NCI-H2196 treated with DMSO at 0.1 percent for 48 hours (cell line): ENCODE measurements at regions not wholly inside any gene's neighbourhood (a gene's known extent, or its start where the extent isn't known, plus 50 kb on each side); places are given as distances from the start of the nearest gene placed in this dataset.
"Not testable (repeated sequence)": the region's sequence is repeated elsewhere in the genome, so short reads cannot be mapped to it uniquely, and the experiment has no call there.

ENCODE experiments used
- DNase-seq: peaks from one replicate; lab custom pipeline; 2025; ENCODE audit not compliant: unreplicated experiment; lab: John Stamatoyannopoulos, UW

DNA sequence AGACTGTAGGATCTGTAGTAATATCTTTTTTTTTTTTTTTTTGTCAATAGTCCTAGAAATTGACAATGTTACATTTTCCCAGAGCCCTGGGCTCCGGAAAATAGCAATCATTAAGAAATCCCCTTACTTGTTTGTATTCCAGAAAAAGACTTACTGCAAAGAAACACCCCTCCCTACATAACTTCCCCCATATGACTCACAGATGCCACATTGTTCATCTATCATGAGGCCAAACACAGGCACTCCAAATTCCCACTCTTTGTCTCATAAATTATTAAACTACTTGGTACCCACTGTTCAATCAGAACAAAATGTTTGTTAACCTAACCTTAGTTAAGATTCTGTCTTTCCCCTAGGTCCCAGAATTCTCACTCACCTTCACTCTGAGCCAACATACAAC, 53.5 kb downstream of the TEX51 start:
- no peak for DNase-seq

GRCh38 chr2:126953483-126953882, 54.8 kb downstream of the TEX51 start:
- DNase-seq: no peak

DNA sequence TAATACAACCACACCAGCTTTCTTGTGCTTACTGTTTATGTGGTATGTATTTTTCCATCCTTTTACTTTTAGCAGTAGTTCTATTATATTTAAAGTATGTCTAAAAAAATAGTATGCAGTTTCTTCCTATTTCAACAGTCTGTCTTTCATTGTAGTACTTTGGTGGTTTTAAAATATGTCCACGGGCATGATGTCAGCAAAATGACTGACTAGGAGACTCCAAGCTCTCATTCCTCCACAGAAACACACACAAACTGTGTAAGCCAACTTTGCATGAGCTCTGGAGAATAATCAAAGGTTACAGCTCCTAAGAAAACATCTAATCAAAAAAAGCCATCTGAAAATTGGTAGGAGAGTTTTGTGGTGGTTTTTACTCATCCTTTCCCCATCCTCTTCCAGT, 56.1 kb downstream of the TEX51 start:
- no peak for DNase-seq

DNA sequence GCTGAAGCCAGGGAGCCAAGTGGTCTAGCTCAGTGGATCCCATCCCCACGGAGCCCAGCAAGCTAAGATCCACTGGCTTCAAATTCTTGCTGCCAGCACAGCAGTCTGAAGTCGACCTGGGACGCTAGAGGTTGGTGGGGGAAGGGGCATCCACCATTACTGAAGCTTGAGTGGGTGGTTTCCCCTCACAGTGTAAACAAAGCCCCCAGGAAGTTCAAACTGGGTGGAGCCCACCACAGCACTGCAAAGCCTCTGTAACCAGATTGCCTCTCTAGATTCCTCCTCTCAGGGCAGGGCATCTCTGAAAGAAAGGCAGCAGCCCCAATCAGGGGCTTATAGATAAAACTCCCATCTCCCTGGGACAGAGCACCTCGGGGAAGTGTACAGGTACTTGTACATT, 58.1 kb downstream of the TEX51 start:
- DNase-seq: not testable (repeated sequence)

DNA sequence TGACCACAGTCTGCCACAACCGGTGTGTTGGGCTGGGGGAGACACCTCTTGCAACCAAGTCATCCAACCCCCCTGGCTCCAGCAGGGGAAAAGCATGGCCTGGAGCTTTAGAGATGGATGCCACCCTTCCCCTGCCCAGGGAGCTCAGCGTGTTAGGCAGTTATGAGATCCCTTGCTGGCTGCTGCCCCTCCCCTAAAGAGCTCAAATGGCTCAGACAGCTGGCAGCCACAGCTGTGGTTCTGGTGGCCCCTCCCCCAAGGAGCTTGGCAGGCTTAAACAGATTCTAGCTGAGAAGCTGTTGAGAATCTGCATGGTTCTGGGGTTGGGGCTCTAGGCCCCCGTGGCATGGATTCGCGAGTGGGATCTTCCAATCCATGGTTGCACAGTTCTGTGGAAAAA, 64.7 kb downstream of the TEX51 start:
- DNase-seq: peak; percentile 3

GRCh38 chr2:126966601-126967000, 67.9 kb downstream of the TEX51 start:
- DNase-seq: no peak

GRCh38 chr2:126970583-126970982, 71.9 kb downstream of the TEX51 start:
- DNase-seq: no peak

DNA sequence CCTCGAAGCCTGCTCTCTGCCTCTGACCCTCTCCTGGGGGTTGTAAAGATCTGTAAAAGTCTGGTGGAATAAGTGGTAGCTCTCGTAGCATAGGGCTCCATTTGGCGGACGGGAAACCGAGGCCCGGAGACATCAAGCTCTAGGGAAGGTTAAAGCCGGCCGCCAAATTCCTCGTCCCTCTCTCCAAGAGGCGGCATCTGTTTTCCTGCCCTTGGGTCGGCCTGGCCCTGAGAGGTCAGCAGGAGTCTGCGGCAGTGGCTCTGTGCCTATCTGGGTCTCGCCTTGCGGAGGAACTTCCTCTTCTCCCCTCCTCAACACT, 72.4 kb downstream of the TEX51 start:
- no peak for DNase-seq

- peak; percentile 63 for DNase-seq
Measured at GRCh38 chr2:126971481-126972278, 73.0 kb downstream of the TEX51 start.

DNA sequence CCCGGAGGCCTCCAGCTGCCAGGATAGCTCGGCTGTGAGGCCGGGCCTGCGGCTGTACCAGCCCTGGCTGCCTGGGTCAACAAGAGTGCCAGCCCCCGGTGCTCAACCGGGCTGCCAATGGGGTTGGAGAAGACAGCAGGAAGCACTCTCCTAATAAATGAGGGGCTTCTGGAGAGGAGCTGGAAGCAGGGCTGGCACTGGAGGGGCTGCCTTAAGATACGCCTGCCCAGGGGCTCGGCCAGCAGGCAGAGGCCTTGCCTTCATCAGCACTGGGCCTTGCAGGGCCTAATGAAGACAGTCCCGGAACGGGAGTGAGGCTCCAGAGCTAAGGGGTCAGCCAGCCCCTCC, 73.6 kb downstream of the TEX51 start:
- no peak for DNase-seq

GRCh38 chr2:126973745-126974144, 75.1 kb downstream of the TEX51 start:
- no peak for DNase-seq

DNA sequence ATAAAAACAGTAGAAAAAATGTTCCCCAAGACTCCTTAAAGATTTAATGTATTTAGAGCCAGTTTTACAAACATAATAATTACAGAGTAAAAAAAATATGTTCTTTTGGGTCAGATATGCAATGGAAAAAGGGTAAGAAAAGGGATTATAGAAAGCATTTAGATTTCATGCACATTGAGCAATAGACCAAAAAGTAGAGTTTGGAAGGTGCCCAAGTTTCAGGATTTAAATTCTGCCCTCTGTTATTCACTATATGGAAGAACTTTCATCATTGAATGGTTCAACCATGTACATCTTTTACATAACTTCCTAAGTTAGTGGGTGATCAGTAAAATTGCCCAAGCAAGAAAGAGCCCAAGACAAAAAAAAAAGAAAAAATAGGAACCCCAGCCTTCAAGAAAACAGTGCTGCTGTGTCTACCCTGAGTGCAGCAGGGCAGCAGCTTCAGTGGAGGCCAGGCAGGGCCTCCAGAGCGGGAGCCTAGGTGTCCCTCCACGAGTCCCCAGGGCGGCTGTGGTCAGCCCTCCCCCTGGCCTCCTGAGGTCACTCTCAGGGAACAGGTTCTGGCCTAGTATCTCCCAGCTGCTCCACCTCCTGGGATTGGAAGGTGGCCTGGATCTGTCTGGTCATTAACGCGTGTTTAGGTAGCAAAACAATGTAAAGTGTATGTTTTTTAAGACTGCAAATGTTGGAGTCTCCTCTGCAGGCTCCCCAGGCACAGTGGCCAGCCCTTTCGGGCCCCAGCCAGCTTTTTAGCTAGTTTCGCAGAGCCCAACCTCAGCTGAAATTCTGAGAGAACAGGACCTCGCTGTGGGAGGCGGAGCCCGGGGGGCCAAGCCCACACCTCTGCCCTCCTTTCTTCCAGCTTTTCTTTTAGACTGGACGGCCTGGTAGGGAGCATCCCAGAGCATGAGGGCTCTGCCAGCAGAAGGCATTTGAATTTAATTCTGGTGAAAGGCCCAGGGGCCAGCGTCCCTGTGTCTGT, 77.3 kb downstream of the TEX51 start:
- DNase-seq: no peak

DNA sequence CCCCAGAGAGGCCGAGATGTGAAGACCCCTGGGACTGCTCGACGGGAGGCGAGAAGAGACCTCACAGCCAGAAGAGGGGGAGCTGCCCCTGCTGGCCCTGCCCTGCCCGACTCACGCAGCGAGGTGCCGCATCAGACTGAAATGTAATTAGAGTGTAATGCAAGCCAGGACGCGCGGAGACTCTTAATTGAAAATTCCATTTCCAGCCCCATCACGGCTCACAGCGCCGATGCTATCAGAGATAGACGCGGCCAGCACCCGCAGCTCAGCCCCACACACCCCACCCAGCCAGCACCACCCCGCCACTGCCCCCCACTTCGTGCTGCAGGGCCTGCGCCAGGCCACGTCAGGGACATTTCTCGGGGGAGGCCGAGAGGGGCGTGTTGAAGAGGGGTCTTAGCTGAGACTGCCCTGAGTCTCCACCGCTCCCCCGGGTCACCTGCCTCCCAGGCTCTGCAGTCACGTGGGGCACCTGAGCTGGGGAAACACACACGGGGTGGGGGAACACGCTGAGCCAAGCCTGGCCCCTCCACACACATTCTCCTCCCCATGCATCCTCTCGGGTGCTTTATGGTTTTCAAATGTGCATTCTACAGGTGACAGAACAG, 78.1 kb downstream of the TEX51 start:
- no peak for DNase-seq

- no peak for DNase-seq
Measured at GRCh38 chr2:126978333-126978732, 79.6 kb downstream of the TEX51 start.

GRCh38 chr2:126979039-126980003, 80.6 kb downstream of the TEX51 start:
- no peak for DNase-seq

DNA sequence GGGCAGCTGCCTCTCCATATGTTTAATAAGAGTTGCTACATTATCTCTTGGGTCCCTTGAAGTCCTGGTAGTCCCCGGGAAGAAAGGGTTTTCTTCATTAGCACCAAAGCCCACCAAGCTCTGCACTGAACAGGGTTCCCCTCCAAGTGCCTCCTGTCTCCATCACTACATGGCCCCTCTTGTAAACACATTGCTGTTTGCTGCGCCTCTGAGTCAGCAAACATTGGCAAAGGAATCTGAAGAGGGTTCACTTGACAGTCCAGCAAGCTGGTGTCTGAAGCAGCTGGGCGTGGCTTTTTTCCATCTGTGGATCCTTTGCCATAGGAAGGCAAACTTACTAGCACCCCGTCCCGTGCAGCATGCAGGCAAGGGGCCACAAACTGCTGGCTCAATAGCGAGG, 82.8 kb downstream of the TEX51 start:
- DNase-seq: no peak

DNA sequence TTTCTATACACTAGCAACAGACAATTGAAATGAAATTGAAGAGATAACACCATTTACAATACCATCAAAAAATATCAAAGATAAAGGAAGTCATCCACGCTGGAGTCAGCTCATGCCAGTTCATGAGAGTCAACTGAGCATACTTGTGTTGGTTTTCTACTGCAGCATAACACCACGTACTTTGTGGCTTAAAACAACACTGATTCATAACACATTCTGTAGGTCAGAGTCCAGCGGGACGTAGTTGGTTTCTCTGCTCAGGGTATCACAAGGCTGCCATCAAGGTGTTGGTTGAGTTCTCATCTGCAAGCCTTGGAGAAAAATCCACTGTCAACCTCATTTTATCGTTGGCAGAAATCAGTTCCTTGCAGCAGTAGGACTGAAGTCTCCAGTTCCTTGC, 84.2 kb downstream of the TEX51 start:
- no peak for DNase-seq

DNA sequence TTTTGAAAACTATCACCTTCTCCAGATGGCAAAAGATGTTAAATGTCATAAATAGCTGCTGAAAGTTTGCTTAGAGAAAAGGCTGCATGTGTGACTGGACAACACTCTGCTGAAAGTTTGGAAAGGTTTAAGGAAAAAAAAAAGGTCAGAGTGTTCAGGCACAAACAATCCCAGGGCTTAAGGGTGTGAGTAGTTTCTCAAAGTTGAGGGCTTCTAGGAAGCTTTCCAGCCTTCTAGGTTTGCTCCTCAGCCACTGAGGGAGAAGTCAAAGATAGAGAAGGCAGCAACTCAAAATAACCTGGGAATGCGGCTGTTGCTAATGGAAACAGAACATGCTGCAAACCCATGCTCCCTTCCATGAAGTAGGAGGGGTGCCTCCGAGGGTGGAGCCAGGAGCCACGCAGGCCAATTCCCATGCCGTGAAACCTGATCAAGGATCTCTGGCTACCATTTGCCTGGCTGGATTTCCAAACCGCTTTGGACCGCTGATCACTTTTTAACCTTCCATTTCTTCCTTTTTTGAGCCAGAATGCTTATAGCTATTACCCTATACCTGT, 88.0 kb downstream of the TEX51 start:
- DNase-seq: no peak

GRCh38 chr2:126988482-126988881, 89.8 kb downstream of the TEX51 start:
- no peak for DNase-seq

- not testable (repeated sequence) for DNase-seq
Measured at GRCh38 chr2:126989064-126989463, 90.4 kb downstream of the TEX51 start.
